Left ventricle myocardium superior (tissue), 1 donor: ENCODE measurements at regions not wholly inside any gene's neighbourhood (a gene's known extent, or its start where the extent isn't known, plus 50 kb on each side); places are given as distances from the start of the nearest gene placed in this dataset.

Experiments used
- ATAC-seq: fragments of 200-7000 bp; cut with Tn5 transposase; one replicate; pipeline ENCODE4 v1.9.1; 2020; ENCODE audit warnings: mild to moderate bottlenecking, moderate library complexity
- DNase-seq: peaks from one replicate; pipeline ENCODE4 v3.0.0-alpha.2; 2020
- intact Hi-C: fragments of 100-400 bp; cut with micrococcal nuclease; formaldehyde crosslinking; loops from one replicate; pipeline ENCODE4 v1.11.0; 2022
- donor health status: DM: no; HTN: yes; CAD: no; lungs with severe emphysema.

DNA sequence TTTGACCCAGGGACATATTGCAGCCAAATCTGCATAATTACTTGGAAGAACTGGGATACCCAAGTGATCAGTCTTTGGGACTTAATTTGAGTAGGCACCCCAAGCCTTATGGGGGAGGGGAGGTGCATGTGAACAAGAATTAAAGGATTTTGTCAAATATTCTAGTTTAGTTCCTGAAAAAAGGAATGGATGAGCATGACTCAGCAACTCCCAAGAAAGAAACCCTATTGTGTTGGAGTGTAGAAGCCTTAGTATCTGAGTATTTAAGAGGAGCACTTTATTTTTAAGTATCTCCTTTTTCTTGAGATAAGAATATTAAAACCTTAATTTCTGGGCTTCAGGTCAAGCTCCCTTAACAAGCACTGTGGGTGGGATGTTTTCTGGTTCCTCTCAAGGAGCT lies 222.4 kb downstream of the CD47 start:
- ATAC-seq (no peak), DNase-seq (no peak)
- intact Hi-C loops = no loop called here

- DNase-seq = no peak
- intact Hi-C loops = no loop called here
- no peak for ATAC-seq
Measured at GRCh38 chr3:107861904-107862303, 228.9 kb downstream of the CD47 start.

GRCh38 chr3:107861422-107861821 lies 229.4 kb downstream of the CD47 start:
- DNase-seq (no peak), ATAC-seq (no peak)
- intact Hi-C loops = no loop called here
